HCT116 (cell line): ENCODE measurements at regions not wholly inside any gene's neighbourhood (a gene's known extent, or its start where the extent isn't known, plus 50 kb on each side); places are given as distances from the start of the nearest gene placed in this dataset.

Source experiments
- CTCF ChIP-seq, 3 experiments: fragments of 200-600 bp in 1 of 3; sonication (generic) in 1 of 3; IDR thresholded peaks in 2 of 3; conservative IDR thresholded peaks in 1 of 3; 2 replicates each; pipeline ENCODE4 v1.5.1; 2012 to 2017; ENCODE audit warnings: low read depth in 2 of 3, low read length in 2 of 3, antibody characterized with exemption in 1 of 3, borderline replicate concordance in 1 of 3, control low read depth in 1 of 3, mild to moderate bottlenecking in 1 of 3, mixed read lengths in 1 of 3, mixed run types in 1 of 3, moderate library complexity in 1 of 3; ENCODE audit not compliant: insufficient read depth in 1 of 3
- EGR1 ChIP-seq: IDR thresholded peaks from 2 replicates; pipeline ENCODE4 v1.6.1; 2012; ENCODE audit warnings: low read depth
- ELF1 ChIP-seq: IDR thresholded peaks from 2 replicates; pipeline ENCODE4 v1.6.1; 2012; ENCODE audit warnings: low read depth, borderline replicate concordance
- EZH2 ChIP-seq: fragments of 200-600 bp; sonication (generic); IDR thresholded peaks from 2 replicates; pipeline ENCODE4 v1.6.1; 2017; ENCODE audit warnings: antibody characterized with exemption, mixed run types
- EZH2phosphoT487 ChIP-seq: fragments of 200-600 bp; IDR thresholded peaks from 2 replicates; pipeline ENCODE4 v1.6.1; 2018; ENCODE audit warnings: antibody characterized with exemption, borderline replicate concordance
- FOSL1 ChIP-seq: IDR thresholded peaks from 2 replicates; pipeline ENCODE4 v1.6.1; 2012; ENCODE audit warnings: low read depth
- POLR2A ChIP-seq: IDR thresholded peaks from 2 replicates; pipeline ENCODE4 v1.7.0; 2011; ENCODE audit warnings: borderline replicate concordance; ENCODE audit not compliant: insufficient read depth, insufficient read length; ENCODE audit errors: extremely low read depth
- POLR2AphosphoS5 ChIP-seq: IDR thresholded peaks from 2 replicates; pipeline ENCODE4 v1.6.1; 2011; ENCODE audit warnings: mild to moderate bottlenecking, low read depth, low read length, moderate library complexity
- RAD21 ChIP-seq: IDR thresholded peaks from 2 replicates; pipeline ENCODE4 v1.6.1; 2012; ENCODE audit warnings: low read depth, mild to moderate bottlenecking
- YY1 ChIP-seq: IDR thresholded peaks from 2 replicates; pipeline ENCODE4 v1.6.1; 2011; ENCODE audit warnings: low read length, low read depth, moderate library complexity, mild to moderate bottlenecking; ENCODE audit not compliant: insufficient replicate concordance; ENCODE audit errors: extremely low read depth
- TF ChIP-seq, protein P1 (sequence below): IDR thresholded peaks from 2 replicates; pipeline ENCODE4 v1.6.1; 2011; ENCODE audit warnings: mild to moderate bottlenecking, low read length, moderate library complexity; ENCODE audit not compliant: insufficient replicate concordance; ENCODE audit errors: extremely low read depth

DNA sequence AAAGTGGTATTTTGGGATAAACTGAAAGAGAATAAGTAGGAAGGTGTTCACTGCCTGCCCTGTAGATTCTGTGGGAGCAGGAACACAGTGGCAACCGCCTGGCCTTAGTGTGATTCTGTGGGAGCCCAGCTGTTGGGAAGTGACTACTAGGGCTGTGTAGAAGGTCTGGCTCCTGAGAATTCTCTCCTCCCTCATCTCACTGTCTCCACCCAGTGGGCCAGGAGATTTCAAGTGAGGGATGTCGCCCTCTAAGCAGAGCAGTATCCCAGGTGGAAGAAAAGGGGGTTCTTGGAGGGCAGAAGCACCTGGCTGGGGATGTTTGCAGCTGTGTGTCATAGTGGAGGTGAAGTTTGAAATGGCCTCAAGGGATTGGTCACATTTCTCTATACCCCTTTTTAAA, 113.7 kb downstream of the TBC1D30 start:
- TF ChIP-seq CTCF (IDR thresholded peaks at IDR 0.05 in 2 of 3, conservative IDR thresholded peaks at IDR 0.05 in 1 of 3; ENCODE audit: borderline replicate concordance in 1 of 3, insufficient read depth in 1 of 3, low read depth in 2 of 3, low read length in 2 of 3), result no peak
- TF ChIP-seq, protein P1, sequence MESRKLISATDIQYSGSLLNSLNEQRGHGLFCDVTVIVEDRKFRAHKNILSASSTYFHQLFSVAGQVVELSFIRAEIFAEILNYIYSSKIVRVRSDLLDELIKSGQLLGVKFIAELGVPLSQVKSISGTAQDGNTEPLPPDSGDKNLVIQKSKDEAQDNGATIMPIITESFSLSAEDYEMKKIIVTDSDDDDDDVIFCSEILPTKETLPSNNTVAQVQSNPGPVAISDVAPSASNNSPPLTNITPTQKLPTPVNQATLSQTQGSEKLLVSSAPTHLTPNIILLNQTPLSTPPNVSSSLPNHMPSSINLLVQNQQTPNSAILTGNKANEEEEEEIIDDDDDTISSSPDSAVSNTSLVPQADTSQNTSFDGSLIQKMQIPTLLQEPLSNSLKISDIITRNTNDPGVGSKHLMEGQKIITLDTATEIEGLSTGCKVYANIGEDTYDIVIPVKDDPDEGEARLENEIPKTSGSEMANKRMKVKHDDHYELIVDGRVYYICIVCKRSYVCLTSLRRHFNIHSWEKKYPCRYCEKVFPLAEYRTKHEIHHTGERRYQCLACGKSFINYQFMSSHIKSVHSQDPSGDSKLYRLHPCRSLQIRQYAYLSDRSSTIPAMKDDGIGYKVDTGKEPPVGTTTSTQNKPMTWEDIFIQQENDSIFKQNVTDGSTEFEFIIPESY, result no peak
- no peak for TF ChIP-seq ELF1
- TF ChIP-seq POLR2A, result no peak
- TF ChIP-seq POLR2AphosphoS5, result no peak
- no peak for TF ChIP-seq EZH2phosphoT487
- no peak for TF ChIP-seq YY1
- no peak for TF ChIP-seq EZH2
- TF ChIP-seq EGR1, result no peak
- TF ChIP-seq RAD21, result no peak
- no peak for TF ChIP-seq FOSL1
